Gastrocnemius medialis (tissue), 4 donors: ENCODE measurements at regions not wholly inside any gene's neighbourhood (a gene's known extent, or its start where the extent isn't known, plus 50 kb on each side); places are given as distances from the start of the nearest gene placed in this dataset.

Experiments used
- ATAC-seq, 2 donors: fragments of 150-250 bp; one replicate each; pipeline ENCODE4 v1.9.1; 2016
- DNase-seq, 2 donors: peaks; one replicate each; pipeline ENCODE4 v3.0.0-alpha.2; 2019
- H3K27ac ChIP-seq, 4 donors: fragments of 200-600 bp; sonication (generic); 1 replicate in 1 of 4; 2 replicates in 3 of 4; pipeline ENCODE4 v1.5.1; 2016 to 2018; ENCODE audit warnings: mild to moderate bottlenecking in 2 of 4, moderate library complexity in 1 of 4
- H3K27me3 ChIP-seq, 3 donors: fragments of 200-600 bp; sonication (generic) in 2 of 3; 1 replicate in 1 of 3; 2 replicates in 2 of 3; pipeline versions ENCODE4 v1.5.1 to v1.6.0; 2016 to 2019; ENCODE audit warnings: mild to moderate bottlenecking in 1 of 3, moderate library complexity in 1 of 3
- H3K36me3 ChIP-seq, 2 donors: fragments of 200-600 bp; sonication (generic) in 1 of 2; one replicate each; pipeline ENCODE4 v1.5.1; 2017 to 2018
- H3K4me1 ChIP-seq, 2 donors: fragments of 200-600 bp; sonication (generic) in 1 of 2; one replicate each; pipeline ENCODE4 v1.5.1; 2016 to 2017; ENCODE audit warnings: mild to moderate bottlenecking in 2 of 2
- H3K4me3 ChIP-seq, 4 donors: fragments of 200-600 bp; sonication (generic) in 3 of 4; 1 replicate in 1 of 4; 2 replicates in 3 of 4; pipeline ENCODE4 v1.5.1; 2016 to 2019; ENCODE audit warnings: mild to moderate bottlenecking in 2 of 4
- H3K9me3 ChIP-seq, 3 donors: fragments of 200-600 bp; sonication (generic) in 2 of 3; 1 replicate in 1 of 3; 2 replicates in 2 of 3; pipeline ENCODE4 v1.5.1; 2016 to 2019
- POLR2A ChIP-seq, 2 donors: fragments of 450-650 bp; IDR thresholded peaks; one replicate each; pipeline ENCODE4 v1.6.1; 2017; ENCODE audit warnings: antibody characterized with exemption in 2 of 2, mild to moderate bottlenecking in 2 of 2, moderate library complexity in 2 of 2
- in situ Hi-C, 4 donors: fragments of 200-750 bp; cut with MboI; loops; one replicate each; pipeline versions ENCODE4 v1.15.0 to v1.8.0; 2017; ENCODE audit warnings: low sequenced_read_pairs in 4 of 4
- intact Hi-C: fragments of 100-400 bp; cut with DNase I; formaldehyde crosslinking; loops from one replicate; pipeline ENCODE4 v1.15.1; 2023; ENCODE audit warnings: low total_unique reads
- TF ChIP-seq, protein P1 (sequence below), 5 experiments: fragments of 450-650 bp in 3 of 5; fragments of 200-600 bp in 2 of 5; sonication (generic) in 2 of 5; IDR thresholded peaks in 4 of 5; conservative IDR thresholded peaks in 1 of 5; 1 replicate in 4 of 5; 2 replicates in 1 of 5; pipeline ENCODE4 v1.5.1; 2016 to 2019; ENCODE audit warnings: antibody characterized with exemption in 5 of 5, mild to moderate bottlenecking in 3 of 5, moderate library complexity in 3 of 5

- no peak for TF ChIP-seq POLR2A (IDR thresholded peaks at IDR 0.05)
- TF ChIP-seq, protein P1, sequence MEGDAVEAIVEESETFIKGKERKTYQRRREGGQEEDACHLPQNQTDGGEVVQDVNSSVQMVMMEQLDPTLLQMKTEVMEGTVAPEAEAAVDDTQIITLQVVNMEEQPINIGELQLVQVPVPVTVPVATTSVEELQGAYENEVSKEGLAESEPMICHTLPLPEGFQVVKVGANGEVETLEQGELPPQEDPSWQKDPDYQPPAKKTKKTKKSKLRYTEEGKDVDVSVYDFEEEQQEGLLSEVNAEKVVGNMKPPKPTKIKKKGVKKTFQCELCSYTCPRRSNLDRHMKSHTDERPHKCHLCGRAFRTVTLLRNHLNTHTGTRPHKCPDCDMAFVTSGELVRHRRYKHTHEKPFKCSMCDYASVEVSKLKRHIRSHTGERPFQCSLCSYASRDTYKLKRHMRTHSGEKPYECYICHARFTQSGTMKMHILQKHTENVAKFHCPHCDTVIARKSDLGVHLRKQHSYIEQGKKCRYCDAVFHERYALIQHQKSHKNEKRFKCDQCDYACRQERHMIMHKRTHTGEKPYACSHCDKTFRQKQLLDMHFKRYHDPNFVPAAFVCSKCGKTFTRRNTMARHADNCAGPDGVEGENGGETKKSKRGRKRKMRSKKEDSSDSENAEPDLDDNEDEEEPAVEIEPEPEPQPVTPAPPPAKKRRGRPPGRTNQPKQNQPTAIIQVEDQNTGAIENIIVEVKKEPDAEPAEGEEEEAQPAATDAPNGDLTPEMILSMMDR (IDR thresholded peaks at IDR 0.05 in 4 of 5, conservative IDR thresholded peaks at IDR 0.05 in 1 of 5): no peak
- intact Hi-C loops (no loop called here), in situ Hi-C loops (no loop called here)
- no peaks in the 10 kb centered on the region for H3K36me3 ChIP-seq
- no peak for ATAC-seq
- H3K27ac ChIP-seq: no peak overlapping the region
- no peaks in the 10 kb centered on the region for H3K9me3 ChIP-seq
- H3K4me3 ChIP-seq: no peak overlapping the region
- H3K27me3 ChIP-seq: no peaks in the 10 kb centered on the region
- H3K4me1 ChIP-seq: no peaks in the 10 kb centered on the region
- no peak for DNase-seq
Measured at GRCh38 chr13:71087006-71087405, 780.0 kb downstream of the DACH1 start.

DNA sequence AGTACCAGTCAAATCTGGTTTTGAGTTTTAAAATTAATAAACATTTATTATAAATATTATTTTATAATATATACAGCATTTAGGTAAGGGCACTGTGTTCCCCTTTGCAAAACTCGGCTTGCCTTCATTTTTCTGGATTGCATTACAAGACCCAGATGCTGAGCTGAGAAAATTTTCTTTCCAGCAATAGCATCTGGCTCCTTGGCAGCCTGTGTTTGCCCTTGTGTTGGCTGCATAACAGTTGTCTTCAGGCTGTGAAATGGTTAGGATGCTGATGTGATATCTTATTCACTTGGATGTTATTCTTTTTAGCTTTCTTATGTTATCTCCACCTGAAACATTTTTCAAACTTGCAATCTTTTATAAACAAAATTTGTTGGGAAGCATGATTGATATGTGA, 784.4 kb downstream of the DACH1 start:
- in situ Hi-C loops: no loop called here
- H3K36me3 ChIP-seq: no peaks in the 10 kb centered on the region

GRCh38 chr13:71079638-71080037, 787.4 kb downstream of the DACH1 start:
- DNase-seq (no peak), ATAC-seq (no peak)
- TF ChIP-seq, protein P1 (IDR thresholded peaks at IDR 0.05 in 4 of 5, conservative IDR thresholded peaks at IDR 0.05 in 1 of 5): no peak
- no peak for TF ChIP-seq POLR2A (IDR thresholded peaks at IDR 0.05)
- Histone ChIP-seq H3K9me3 (no peaks in the 10 kb centered on the region), H3K36me3 (no peaks in the 10 kb centered on the region), H3K27ac (no peak overlapping the region), H3K4me3 (no peak overlapping the region), H3K4me1 (no peaks in the 10 kb centered on the region), H3K27me3 (no peaks in the 10 kb centered on the region)
- in situ Hi-C loops: no loop called here
- intact Hi-C loops: no loop called here

More for the DNA sequence above, 784.4 kb downstream of the DACH1 start:
- Histone ChIP-seq H3K9me3 (no peaks in the 10 kb centered on the region), H3K4me1 (no peaks in the 10 kb centered on the region), H3K4me3 (no peak overlapping the region), H3K27me3 (no peaks in the 10 kb centered on the region), H3K27ac (no peak overlapping the region)
- DNase-seq (no peak), ATAC-seq (no peak)
- TF ChIP-seq POLR2A (IDR thresholded peaks at IDR 0.05): no peak
- intact Hi-C loops: no loop called here

DNA sequence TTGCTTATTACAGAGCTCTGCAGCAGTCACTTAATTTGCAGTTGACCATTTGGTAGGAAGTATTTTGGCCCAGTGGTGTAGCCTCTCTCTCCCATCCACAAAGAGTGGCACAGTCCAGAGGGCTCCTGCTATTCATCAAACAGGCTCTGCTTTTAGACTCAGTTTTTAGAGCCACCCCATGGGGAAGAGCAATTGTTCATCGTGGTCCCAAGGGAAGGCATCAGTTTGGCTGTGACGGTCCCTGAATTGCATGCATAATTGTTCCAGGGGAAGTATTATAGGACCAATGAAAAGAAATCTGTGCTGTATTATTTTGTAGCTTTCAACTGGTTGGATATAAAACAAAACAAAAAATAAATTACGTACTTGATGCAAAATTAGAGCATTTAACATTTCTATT, 799.0 kb downstream of the DACH1 start:
- TF ChIP-seq, protein P1 (IDR thresholded peaks at IDR 0.05 in 4 of 5, conservative IDR thresholded peaks at IDR 0.05 in 1 of 5): no peak
- TF ChIP-seq POLR2A (IDR thresholded peaks at IDR 0.05): no peak
- intact Hi-C loops (no loop called here), in situ Hi-C loops (no loop called here)
- Histone ChIP-seq H3K9me3 (no peaks in the 10 kb centered on the region), H3K27me3 (no peaks in the 10 kb centered on the region), H3K27ac (no peak overlapping the region), H3K4me1 (no peaks in the 10 kb centered on the region), H3K36me3 (no peaks in the 10 kb centered on the region), H3K4me3 (no peak overlapping the region)
- ATAC-seq (no peak), DNase-seq (no peak)

DNA sequence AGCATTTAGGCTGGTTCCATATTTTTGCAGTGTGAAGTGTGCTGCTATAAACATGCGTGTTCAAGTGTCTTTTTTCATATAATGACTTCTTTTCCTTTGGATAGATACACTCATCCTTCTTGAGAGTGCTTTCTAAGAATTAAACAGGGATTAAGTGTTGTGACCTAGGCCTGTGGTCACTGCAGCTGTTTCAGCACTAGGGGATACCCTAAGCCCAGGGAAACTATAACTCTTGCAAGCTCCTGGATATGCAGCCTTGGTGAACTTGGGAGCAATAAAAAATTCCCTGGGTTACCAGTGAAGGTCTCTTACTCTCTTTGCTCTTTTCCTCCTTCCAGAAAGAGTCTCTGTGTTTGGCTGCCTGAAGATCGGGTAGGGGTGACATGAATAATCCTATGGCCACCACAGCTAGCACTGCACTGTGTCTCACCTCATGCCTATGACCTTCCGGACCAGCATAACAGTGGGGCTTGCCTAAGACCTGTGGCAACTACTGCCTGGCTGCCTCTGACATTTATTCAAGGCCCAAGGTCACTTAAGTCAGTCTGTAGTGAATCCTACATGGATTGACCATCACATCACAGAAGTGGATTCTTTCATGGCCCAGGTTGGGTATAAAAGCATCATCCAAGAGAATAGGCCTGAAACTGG, 799.7 kb downstream of the DACH1 start:
- ATAC-seq (no peak), DNase-seq (no peak)
- in situ Hi-C loops: no loop called here

More for the DNA sequence above, 799.7 kb downstream of the DACH1 start:
- H3K9me3 ChIP-seq: no peaks in the 10 kb centered on the region
- H3K27ac ChIP-seq: no peak overlapping the region
- no peaks in the 10 kb centered on the region for H3K27me3 ChIP-seq
- H3K36me3 ChIP-seq: no peaks in the 10 kb centered on the region
- no peak overlapping the region for H3K4me3 ChIP-seq
- intact Hi-C loops: no loop called here
- TF ChIP-seq, protein P1 (IDR thresholded peaks at IDR 0.05 in 4 of 5, conservative IDR thresholded peaks at IDR 0.05 in 1 of 5): no peak
- TF ChIP-seq POLR2A (IDR thresholded peaks at IDR 0.05): no peak
- H3K4me1 ChIP-seq: no peaks in the 10 kb centered on the region
